ENCODE measurements at regions not wholly inside any gene's neighbourhood (a gene's known extent, or its start where the extent isn't known, plus 50 kb on each side); places are given as distances from the start of the nearest gene placed in this dataset.

- TF ChIP-seq POLR2AphosphoS5 (IDR thresholded peaks at IDR 0.05; ENCODE audit: borderline replicate concordance, low read depth, low read length) (no peak), EZH2 (IDR thresholded peaks at IDR 0.05) (no peak)
Measured at GRCh38 chr9:89999534-90000370, 394.9 kb downstream of the GADD45G start.
